Esophagus muscularis mucosa (tissue), 4 donors: ENCODE measurements at regions not wholly inside any gene's neighbourhood (a gene's known extent, or its start where the extent isn't known, plus 50 kb on each side); places are given as distances from the start of the nearest gene placed in this dataset.

Experiments
- EP300 ChIP-seq: sonication (generic); formaldehyde crosslinking; IDR thresholded peaks from one replicate; pipeline ENCODE4 v1.6.1; 2017; ENCODE audit warnings: antibody characterized with exemption
- POLR2A ChIP-seq: fragments of 450-650 bp; IDR thresholded peaks from one replicate; pipeline ENCODE4 v1.6.1; 2017; ENCODE audit warnings: antibody characterized with exemption, moderate library complexity, mild to moderate bottlenecking, low read depth
- TF ChIP-seq, protein P1 (sequence below), 3 experiments: fragments of 200-600 bp in 2 of 3; fragments of 450-650 bp in 1 of 3; sonication (generic) in 2 of 3; IDR thresholded peaks; one replicate each; pipeline ENCODE4 v1.5.1; 2017 to 2019; ENCODE audit warnings: antibody characterized with exemption in 3 of 3, mild to moderate bottlenecking in 2 of 3, moderate library complexity in 1 of 3

DNA sequence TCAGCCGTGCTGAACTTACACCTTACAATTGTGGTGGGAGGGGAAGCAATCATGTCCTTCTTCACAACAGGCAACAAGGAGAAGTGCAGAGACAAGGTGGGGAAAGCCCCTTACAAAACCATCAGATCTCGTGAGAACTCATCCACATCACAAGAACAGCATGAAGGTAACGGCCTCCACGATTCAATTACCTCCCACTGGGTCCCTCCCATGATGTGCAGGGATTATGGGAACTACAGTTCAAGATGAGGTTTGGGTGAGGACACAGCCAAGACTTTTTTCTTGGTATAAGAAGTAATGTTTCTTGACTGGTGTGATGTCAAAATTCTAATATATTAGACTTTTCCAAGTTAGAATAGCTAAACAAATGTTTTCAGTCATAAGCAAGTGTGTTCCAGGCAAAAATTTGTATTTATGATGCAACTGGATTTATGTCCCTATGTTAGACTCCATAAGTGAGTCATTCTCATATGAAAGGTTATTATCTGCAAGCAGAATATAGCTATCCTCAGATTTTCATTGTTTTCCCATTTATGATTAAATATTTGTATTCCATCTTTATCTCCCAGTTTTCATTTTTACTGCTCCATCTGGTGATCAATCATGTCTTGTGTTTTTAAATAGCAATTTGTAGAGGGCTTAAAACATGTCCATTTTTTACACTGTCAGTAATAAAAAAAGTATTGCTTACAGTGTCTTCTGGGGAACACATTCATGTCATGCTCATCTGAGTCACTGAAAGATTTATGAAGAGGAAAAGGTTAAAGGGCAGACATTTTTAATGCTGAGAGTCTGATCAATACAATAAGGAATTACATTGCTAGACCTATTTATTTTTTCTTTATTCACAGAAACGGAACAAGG, 995.2 kb upstream of the CDH2 start:
- TF ChIP-seq POLR2A (no peak), EP300 (no peak)
- TF ChIP-seq, protein P1, sequence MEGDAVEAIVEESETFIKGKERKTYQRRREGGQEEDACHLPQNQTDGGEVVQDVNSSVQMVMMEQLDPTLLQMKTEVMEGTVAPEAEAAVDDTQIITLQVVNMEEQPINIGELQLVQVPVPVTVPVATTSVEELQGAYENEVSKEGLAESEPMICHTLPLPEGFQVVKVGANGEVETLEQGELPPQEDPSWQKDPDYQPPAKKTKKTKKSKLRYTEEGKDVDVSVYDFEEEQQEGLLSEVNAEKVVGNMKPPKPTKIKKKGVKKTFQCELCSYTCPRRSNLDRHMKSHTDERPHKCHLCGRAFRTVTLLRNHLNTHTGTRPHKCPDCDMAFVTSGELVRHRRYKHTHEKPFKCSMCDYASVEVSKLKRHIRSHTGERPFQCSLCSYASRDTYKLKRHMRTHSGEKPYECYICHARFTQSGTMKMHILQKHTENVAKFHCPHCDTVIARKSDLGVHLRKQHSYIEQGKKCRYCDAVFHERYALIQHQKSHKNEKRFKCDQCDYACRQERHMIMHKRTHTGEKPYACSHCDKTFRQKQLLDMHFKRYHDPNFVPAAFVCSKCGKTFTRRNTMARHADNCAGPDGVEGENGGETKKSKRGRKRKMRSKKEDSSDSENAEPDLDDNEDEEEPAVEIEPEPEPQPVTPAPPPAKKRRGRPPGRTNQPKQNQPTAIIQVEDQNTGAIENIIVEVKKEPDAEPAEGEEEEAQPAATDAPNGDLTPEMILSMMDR (IDR thresholded peaks at IDR 0.05) = no peak
